ENCODE measurements at regions not wholly inside any gene's neighbourhood (a gene's known extent, or its start where the extent isn't known, plus 50 kb on each side); places are given as distances from the start of the nearest gene placed in this dataset.

DNA sequence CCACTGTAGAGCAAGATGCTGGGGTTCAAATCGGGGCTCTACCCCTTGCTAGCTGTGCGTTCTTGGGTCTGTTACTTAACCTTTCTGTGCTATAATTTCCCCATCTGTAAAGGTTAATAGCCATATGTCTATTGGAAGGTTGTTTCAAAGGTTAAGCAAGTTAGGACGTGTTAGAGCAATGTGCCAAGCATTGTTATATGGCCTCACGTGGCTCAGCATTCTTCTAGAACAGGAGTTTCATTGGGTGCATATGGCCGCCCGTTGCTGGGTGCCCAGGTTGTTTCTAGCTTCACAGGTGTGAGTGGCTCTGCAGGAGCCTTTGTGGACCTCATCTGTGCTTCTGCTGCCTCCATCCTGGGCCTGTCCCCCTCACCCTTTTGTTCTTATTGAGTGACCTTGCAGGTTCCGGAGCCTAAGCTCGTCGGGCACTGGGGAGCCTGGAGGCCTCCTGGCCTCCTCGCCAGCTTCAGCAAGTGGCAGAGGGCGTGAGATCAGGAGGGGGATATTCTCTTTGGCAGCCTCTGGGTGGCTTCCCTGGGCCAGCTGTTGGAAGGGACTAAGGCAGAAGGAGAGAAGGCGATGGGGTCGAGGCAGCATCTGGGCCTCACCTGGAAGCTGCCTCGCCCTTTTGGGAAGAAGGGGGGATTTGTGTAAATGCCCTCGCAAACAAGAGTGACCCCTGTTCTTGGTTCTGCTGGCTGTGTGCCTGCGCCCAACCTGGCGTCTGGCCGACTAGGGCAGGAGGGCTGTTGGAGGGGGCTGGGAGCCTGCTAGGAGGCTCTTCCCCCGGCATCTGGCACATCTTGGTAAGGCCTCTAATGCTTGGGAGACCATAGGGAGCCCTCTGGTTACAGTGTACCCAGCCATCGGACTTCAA, 80.2 kb upstream of the CIBAR2 start:
- Histone ChIP-seq H3K9me1 (ENCODE audit: insufficient read depth, low read length) (peaks cover 44% of the 10 kb centered on the region), H3K27ac (ENCODE audit: insufficient read depth, low read length) (peak overlapping the region; percentile 60), H2AK5ac (ENCODE audit: low read depth, low read length) (peak overlapping the region; percentile 87), H2AFZ (replicated peaks; ENCODE audit: low read length, poor library complexity) (peak overlapping the region; percentile 9), H2BK5ac (ENCODE audit: low read depth, low read length, poor library complexity, severe bottlenecking) (peak overlapping the region; percentile 78), H3K9ac (ENCODE audit: low read depth, low read length) (no peak overlapping the region), H2BK20ac (ENCODE audit: low read depth, low read length) (peak overlapping the region; percentile 47), H4K20me1 (ENCODE audit: insufficient read depth, low read length) (peaks cover 18% of the 10 kb centered on the region), H3K14ac (replicated peaks; ENCODE audit: low read depth, low read length) (peak overlapping the region; percentile 76), H3K4me2 (ENCODE audit: low read depth, low read length) (peak overlapping the region; percentile 53), H3K9me3 (ENCODE audit: control insufficient read depth, insufficient read depth, low read length) (no peaks in the 10 kb centered on the region), H4K5ac (ENCODE audit: low read depth, low read length) (peak overlapping the region; percentile 31; the same call in 1 of the 2 replicates), H3K4me3 (ENCODE audit: insufficient read depth, low read depth, low read length) (no peak overlapping the region), H3K27me3 (ENCODE audit: control insufficient read depth, insufficient read depth, low read length) (no peaks in the 10 kb centered on the region), H4K91ac (ENCODE audit: insufficient read depth, low read depth, low read length) (peak overlapping the region; percentile 49), H2BK120ac (ENCODE audit: low read depth, low read length) (peak overlapping the region; percentile 77), H3K4ac (ENCODE audit: low read depth, low read length) (peak overlapping the region; percentile 81), H4K8ac (ENCODE audit: low read depth in 2 of 2, low read length in 2 of 2) (peak overlapping the region in 1 of 2 experiments; percentile 43; a peak in 1 of 4 replicates), H2AK9ac (replicated peaks; ENCODE audit: low read depth, low read length, poor library complexity) (peak overlapping the region; percentile 35), H3K56ac (ENCODE audit: extremely low read depth, insufficient read depth, low read length) (0 out of 2 replicates have a peak overlapping the region, but pooled peaks have one; percentile 44), H3K36me3 (ENCODE audit: control insufficient read depth, insufficient read depth, low read length) (0 out of 2 replicates have a peak, but pooled peaks cover 1% of the 10 kb centered on the region), H3K4me1 (ENCODE audit: control insufficient read depth, insufficient read depth, low read length) (peaks cover 36% of the 10 kb centered on the region), H3K79me1 (ENCODE audit: low read depth in 1 of 2, low read length in 2 of 2) (peaks cover 59 to 83% of the 10 kb centered on the region in 2 experiments), H2BK15ac (ENCODE audit: low read depth, low read length) (peak overlapping the region; percentile 54; the same call in 1 of the 3 replicates), H3K23ac (ENCODE audit: low read depth, low read length) (peak overlapping the region; percentile 56), H3K18ac (ENCODE audit: low read depth, low read length) (peak overlapping the region; percentile 28)
- ATAC-seq (ENCODE audit: low read depth) (no peak), DNase-seq (no peak)
- in situ Hi-C loops (cut with MboI; ENCODE audit: low sequenced_read_pairs) = no loop called here
- intact Hi-C loops (cut with micrococcal nuclease) = loop anchor here (2.0 kb wide), 1 partner anchor 18 kb away; no protein-coding TSS in a partner anchor
- WGBS, 2 experiments (ENCODE audit: extremely low coverage in 2 of 2, insufficient read length in 1 of 2) = 76% methylated on average over 12 of the region's 20 CpGs; no CpG with 5 or more reads in 1 of the 2 experiments
- ChIA-PET CTCF (interaction anchor here (0.9 to 1.3 kb wide), 2 partner anchors 10 to 20 kb away, joined by 3 to 6 read pairs; no protein-coding TSS in a partner anchor), POLR2A (ENCODE audit: unreplicated experiment) (no interaction called here)
- TF ChIP-seq FOS (IDR thresholded peaks at IDR 0.05; ENCODE audit: low read depth, low read length) (no peak), RFX5 (IDR thresholded peaks at IDR 0.05; ENCODE audit: low read depth, low read length) (no peak), CEBPB (IDR thresholded peaks at IDR 0.05; ENCODE audit: low read depth, low read length) (no peak), RCOR1 (IDR thresholded peaks at IDR 0.05; ENCODE audit: insufficient replicate concordance, low read length) (no peak), MXI1 (IDR thresholded peaks at IDR 0.05; ENCODE audit: borderline replicate concordance, low read depth, low read length) (no peak), POLR2A (IDR thresholded peaks at IDR 0.05; ENCODE audit: low read depth, low read length) (no peak)
- TF ChIP-seq, protein P1, sequence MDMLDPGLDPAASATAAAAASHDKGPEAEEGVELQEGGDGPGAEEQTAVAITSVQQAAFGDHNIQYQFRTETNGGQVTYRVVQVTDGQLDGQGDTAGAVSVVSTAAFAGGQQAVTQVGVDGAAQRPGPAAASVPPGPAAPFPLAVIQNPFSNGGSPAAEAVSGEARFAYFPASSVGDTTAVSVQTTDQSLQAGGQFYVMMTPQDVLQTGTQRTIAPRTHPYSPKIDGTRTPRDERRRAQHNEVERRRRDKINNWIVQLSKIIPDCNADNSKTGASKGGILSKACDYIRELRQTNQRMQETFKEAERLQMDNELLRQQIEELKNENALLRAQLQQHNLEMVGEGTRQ (IDR thresholded peaks at IDR 0.05; ENCODE audit: low read depth, low read length) = no peak
- TF ChIP-seq, protein P2, sequence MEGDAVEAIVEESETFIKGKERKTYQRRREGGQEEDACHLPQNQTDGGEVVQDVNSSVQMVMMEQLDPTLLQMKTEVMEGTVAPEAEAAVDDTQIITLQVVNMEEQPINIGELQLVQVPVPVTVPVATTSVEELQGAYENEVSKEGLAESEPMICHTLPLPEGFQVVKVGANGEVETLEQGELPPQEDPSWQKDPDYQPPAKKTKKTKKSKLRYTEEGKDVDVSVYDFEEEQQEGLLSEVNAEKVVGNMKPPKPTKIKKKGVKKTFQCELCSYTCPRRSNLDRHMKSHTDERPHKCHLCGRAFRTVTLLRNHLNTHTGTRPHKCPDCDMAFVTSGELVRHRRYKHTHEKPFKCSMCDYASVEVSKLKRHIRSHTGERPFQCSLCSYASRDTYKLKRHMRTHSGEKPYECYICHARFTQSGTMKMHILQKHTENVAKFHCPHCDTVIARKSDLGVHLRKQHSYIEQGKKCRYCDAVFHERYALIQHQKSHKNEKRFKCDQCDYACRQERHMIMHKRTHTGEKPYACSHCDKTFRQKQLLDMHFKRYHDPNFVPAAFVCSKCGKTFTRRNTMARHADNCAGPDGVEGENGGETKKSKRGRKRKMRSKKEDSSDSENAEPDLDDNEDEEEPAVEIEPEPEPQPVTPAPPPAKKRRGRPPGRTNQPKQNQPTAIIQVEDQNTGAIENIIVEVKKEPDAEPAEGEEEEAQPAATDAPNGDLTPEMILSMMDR (conservative IDR thresholded peaks at IDR 0.05; ENCODE audit: low read depth, low read length) = no peak
- TF ChIP-seq, protein P3, sequence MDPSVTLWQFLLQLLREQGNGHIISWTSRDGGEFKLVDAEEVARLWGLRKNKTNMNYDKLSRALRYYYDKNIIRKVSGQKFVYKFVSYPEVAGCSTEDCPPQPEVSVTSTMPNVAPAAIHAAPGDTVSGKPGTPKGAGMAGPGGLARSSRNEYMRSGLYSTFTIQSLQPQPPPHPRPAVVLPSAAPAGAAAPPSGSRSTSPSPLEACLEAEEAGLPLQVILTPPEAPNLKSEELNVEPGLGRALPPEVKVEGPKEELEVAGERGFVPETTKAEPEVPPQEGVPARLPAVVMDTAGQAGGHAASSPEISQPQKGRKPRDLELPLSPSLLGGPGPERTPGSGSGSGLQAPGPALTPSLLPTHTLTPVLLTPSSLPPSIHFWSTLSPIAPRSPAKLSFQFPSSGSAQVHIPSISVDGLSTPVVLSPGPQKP (IDR thresholded peaks at IDR 0.05; ENCODE audit: borderline replicate concordance, low read depth, low read length) = no peak
- dilution Hi-C loops (cut with HindIII; ENCODE audit: low sequenced_read_pairs, unreplicated experiment) = no loop called here
- BruUV-seq (replicated peaks) = no TSS peak

Data from IMR-90 (cell line).